Endodermal cell (in vitro differentiated cells): ENCODE measurements at regions not wholly inside any gene's neighbourhood (a gene's known extent, or its start where the extent isn't known, plus 50 kb on each side); places are given as distances from the start of the nearest gene placed in this dataset.

ENCODE experiments used
- DNase-seq: peaks from one replicate; pipeline ENCODE4 v3.0.0-alpha.2; 2017
- H3K27ac ChIP-seq: 2 replicates; pipeline ENCODE4 v1.5.1; 2013; ENCODE audit warnings: mild to moderate bottlenecking, low read depth, low read length, moderate library complexity
- H3K27me3 ChIP-seq: 2 replicates; pipeline ENCODE4 v1.6.1; 2013; ENCODE audit warnings: mild to moderate bottlenecking, low read length, moderate library complexity; ENCODE audit not compliant: insufficient read depth, control insufficient read depth, poor library complexity, severe bottlenecking
- H3K36me3 ChIP-seq: 2 replicates; pipeline ENCODE4 v1.7.0; 2013; ENCODE audit warnings: mild to moderate bottlenecking, low read length, moderate library complexity; ENCODE audit not compliant: control insufficient read depth, insufficient read depth
- H3K4me1 ChIP-seq: one replicate; pipeline ENCODE4 v1.7.0; 2013; ENCODE audit warnings: low read length; ENCODE audit not compliant: control insufficient read depth, insufficient read depth
- H3K4me3 ChIP-seq: 2 replicates; pipeline ENCODE4 v1.5.1; 2013; ENCODE audit warnings: mild to moderate bottlenecking, low read length, moderate library complexity
- H3K9ac ChIP-seq: 2 replicates; pipeline ENCODE4 v1.6.1; 2013; ENCODE audit warnings: mild to moderate bottlenecking, low read length, moderate library complexity; ENCODE audit not compliant: poor library complexity, severe bottlenecking; ENCODE audit errors: extremely low read depth
- H3K9me3 ChIP-seq: 2 replicates; pipeline ENCODE4 v1.6.1; 2013; ENCODE audit warnings: mild to moderate bottlenecking, low read length, moderate library complexity; ENCODE audit not compliant: control insufficient read depth
- H3K27ac Mint-ChIP-seq: 2 replicates; pipeline ENCODE4 v1.8.0; 2020; ENCODE audit warnings: mixed read lengths
- H3K27me3 Mint-ChIP-seq: 2 replicates; pipeline ENCODE4 v1.8.0; 2021; ENCODE audit warnings: mild to moderate bottlenecking, mixed read lengths; ENCODE audit not compliant: insufficient read depth
- H3K36me3 Mint-ChIP-seq: 2 replicates; pipeline ENCODE4 v1.8.0; 2020; ENCODE audit warnings: low read depth, mixed read lengths
- H3K4me1 Mint-ChIP-seq: 2 replicates; pipeline ENCODE4 v1.8.0; 2020; ENCODE audit warnings: mixed read lengths
- H3K4me3 Mint-ChIP-seq: 2 replicates; pipeline ENCODE4 v1.8.0; 2020; ENCODE audit warnings: mild to moderate bottlenecking, moderate library complexity, mixed read lengths
- H3K9me3 Mint-ChIP-seq: 2 replicates; pipeline ENCODE4 v1.8.0; 2020; ENCODE audit warnings: mild to moderate bottlenecking, mixed read lengths
- CTCF ChIP-seq: fragments of 200-600 bp; sonication (generic); conservative IDR thresholded peaks from 2 replicates; pipeline ENCODE4 v1.5.0; 2021; ENCODE audit warnings: antibody characterized with exemption, mild to moderate bottlenecking
- WGBS, 2 experiments: methylation state at CpG; one replicate each; pipeline versions ENCODE4 v1.1.5 to v1.1.7; 2013; ENCODE audit warnings: missing lambda C conversion rate in 2 of 2, mixed read lengths in 1 of 2; ENCODE audit not compliant: insufficient coverage in 1 of 2, insufficient read length in 1 of 2; 5-methylcytosine and 5-hydroxymethylcytosine counted together

GRCh38 chr14:51176839-51177238 lies 63.2 kb upstream of the TMX1 start:
- WGBS, 2 experiments, result 47 to 57% methylated on average over 4 of the region's 4 CpGs
- TF ChIP-seq CTCF, result no peak

GRCh38 chr14:51180577-51180976 lies 59.5 kb upstream of the TMX1 start:
- Mint-ChIP-seq H3K9me3 (no peaks in the 10 kb centered on the region), H3K27me3 (peaks cover under 1% of the 10 kb centered on the region), H3K4me3 (no peak overlapping the region), H3K36me3 (no peaks in the 10 kb centered on the region), H3K4me1 (peaks cover 2% of the 10 kb centered on the region), H3K27ac (no peak overlapping the region)
- Histone ChIP-seq H3K4me3 (no peak overlapping the region), H3K27me3 (no peaks in the 10 kb centered on the region), H3K9me3 (no peaks in the 10 kb centered on the region), H3K36me3 (no peaks in the 10 kb centered on the region), H3K27ac (no peak overlapping the region), H3K9ac (no peak overlapping the region), H3K4me1 (no peaks in the 10 kb centered on the region)
- 83 to 88% methylated on average over 9 of the region's 9 CpGs for WGBS, 2 experiments
- no peak for TF ChIP-seq CTCF
- no peak for DNase-seq

More at GRCh38 chr14:51176839-51177238, 63.2 kb upstream of the TMX1 start:
- Mint-ChIP-seq H3K36me3 (no peaks in the 10 kb centered on the region), H3K27ac (no peak overlapping the region), H3K4me1 (peaks cover 2% of the 10 kb centered on the region), H3K9me3 (no peaks in the 10 kb centered on the region), H3K27me3 (peaks cover 6% of the 10 kb centered on the region), H3K4me3 (no peak overlapping the region)
- Histone ChIP-seq H3K4me3 (no peak overlapping the region), H3K27me3 (no peaks in the 10 kb centered on the region), H3K9ac (no peak overlapping the region), H3K9me3 (no peaks in the 10 kb centered on the region), H3K27ac (no peak overlapping the region), H3K4me1 (no peaks in the 10 kb centered on the region), H3K36me3 (no peaks in the 10 kb centered on the region)
- no peak for DNase-seq

GRCh38 chr14:51182131-51182565 lies 57.9 kb upstream of the TMX1 start:
- TF ChIP-seq CTCF, result no peak

More at GRCh38 chr14:51182131-51182565, 57.9 kb upstream of the TMX1 start:
- Mint-ChIP-seq H3K4me1 (no peaks in the 10 kb centered on the region), H3K9me3 (no peaks in the 10 kb centered on the region), H3K27me3 (no peaks in the 10 kb centered on the region), H3K36me3 (no peaks in the 10 kb centered on the region), H3K27ac (no peak overlapping the region), H3K4me3 (no peak overlapping the region)
- WGBS, 2 experiments, result 89% methylated on average over 3 of the region's 3 CpGs; no CpG with 5 or more reads in 1 of the 2 experiments
- Histone ChIP-seq H3K4me3 (no peak overlapping the region), H3K27me3 (no peaks in the 10 kb centered on the region), H3K4me1 (no peaks in the 10 kb centered on the region), H3K9me3 (no peaks in the 10 kb centered on the region), H3K9ac (no peak overlapping the region), H3K36me3 (no peaks in the 10 kb centered on the region), H3K27ac (no peak overlapping the region)
- DNase-seq, result no peak
